ENCODE measurements at regions not wholly inside any gene's neighbourhood (a gene's known extent, or its start where the extent isn't known, plus 50 kb on each side); places are given as distances from the start of the nearest gene placed in this dataset.

DNA sequence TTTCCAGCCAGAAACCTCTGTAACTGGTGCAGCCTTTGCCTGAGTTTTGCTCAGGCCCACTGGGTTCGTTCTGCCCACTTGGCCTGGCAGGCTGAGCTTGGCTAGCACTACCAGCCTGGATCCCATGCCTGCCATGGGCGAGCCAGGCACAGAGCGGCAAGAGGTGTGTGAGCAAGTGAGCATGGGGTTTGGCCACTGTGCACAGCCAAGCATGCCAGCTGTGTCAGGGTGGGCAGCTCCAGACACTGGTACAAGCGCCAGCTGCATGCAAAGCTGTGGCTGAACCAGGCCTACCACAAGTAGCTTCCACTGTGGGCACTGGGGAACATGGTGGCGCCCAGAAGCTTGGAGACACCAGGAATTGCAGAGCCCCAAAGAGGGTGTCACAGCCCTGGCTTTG lies 56.3 kb upstream of the LDAH start (continued):
- TF ChIP-seq PCBP2 (optimal IDR thresholded peaks at IDR 0.05; ENCODE audit: low read depth, low read length, poor library complexity, severe bottlenecking) = no peak
- TF ChIP-seq PITX1 (CRISPR knock-in tag; IDR thresholded peaks at IDR 0.05) = no peak

DNA sequence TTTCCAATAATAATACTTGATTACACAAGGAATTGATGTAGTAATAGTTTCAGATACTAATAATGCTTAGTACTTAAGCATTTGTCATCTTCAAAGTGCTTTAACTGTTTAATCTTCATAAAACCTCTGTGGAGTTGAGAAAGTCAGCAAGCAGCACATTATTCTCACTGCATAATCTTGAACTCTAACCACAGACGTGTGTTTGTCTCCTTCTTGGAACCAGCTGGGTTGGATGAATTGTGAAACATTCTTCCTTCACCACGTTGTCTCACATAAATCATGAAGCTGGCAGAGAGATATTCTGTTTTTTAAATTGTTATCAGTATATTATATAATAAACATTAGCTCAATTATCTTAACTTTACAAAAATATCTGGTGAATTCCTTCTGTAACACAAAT lies 55.1 kb upstream of the LDAH start:
- 2% methylated on average over 2 of the region's 2 CpGs for WGBS (ENCODE audit: low lambda C conversion rate)

More for the DNA sequence above, 55.1 kb upstream of the LDAH start:
- no peaks in the 10 kb centered on the region; a peak in 1 of 5 replicates for H3K27me3 ChIP-seq (ENCODE audit: control insufficient read depth in 1 of 2, insufficient read depth in 2 of 2, low read length in 2 of 2)
- no peaks in the 10 kb centered on the region for H3K9me3 ChIP-seq (ENCODE audit: low read length)
- no peaks in the 10 kb centered on the region for H3K4me1 ChIP-seq (ENCODE audit: insufficient read depth, low read length)
- intact Hi-C loops (cut with micrococcal nuclease; ENCODE audit: unreplicated experiment) = no loop called here
- no peaks in the 10 kb centered on the region for H3K79me2 ChIP-seq (ENCODE audit: insufficient read depth, low read length)
- no peak for ATAC-seq
- DNase-seq (ENCODE audit: low spot score) = no peak
- in situ Hi-C loops (cut with HindIII; ENCODE audit: extremely low pct_ligation_motif_present, low pct_unique_long_range_greater_than_20kb) = no loop called here
- H4K20me1 ChIP-seq (ENCODE audit: insufficient read depth, low read length) = no peaks in the 10 kb centered on the region
- BruUV-seq (replicated peaks) = no TSS peak
- no peak overlapping the region for H3K4me3 ChIP-seq (replicated peaks in 1 of 3; ENCODE audit: insufficient read depth in 1 of 3, low read depth in 2 of 3, low read length in 3 of 3)
- H3K9ac ChIP-seq (ENCODE audit: insufficient read depth, low read depth, low read length) = no peak overlapping the region
- POLR2A ChIA-PET = no interaction called here
- no peak overlapping the region for H3K27ac ChIP-seq (ENCODE audit: extremely low read length, insufficient read depth, low read length)
- no peak for TF ChIP-seq TCF7 (IDR thresholded peaks at IDR 0.05; ENCODE audit: low read depth)
- TF ChIP-seq ZNF136 (CRISPR knock-in tag; IDR thresholded peaks at IDR 0.05; ENCODE audit: low read depth) = no peak
- TF ChIP-seq, protein P1, sequence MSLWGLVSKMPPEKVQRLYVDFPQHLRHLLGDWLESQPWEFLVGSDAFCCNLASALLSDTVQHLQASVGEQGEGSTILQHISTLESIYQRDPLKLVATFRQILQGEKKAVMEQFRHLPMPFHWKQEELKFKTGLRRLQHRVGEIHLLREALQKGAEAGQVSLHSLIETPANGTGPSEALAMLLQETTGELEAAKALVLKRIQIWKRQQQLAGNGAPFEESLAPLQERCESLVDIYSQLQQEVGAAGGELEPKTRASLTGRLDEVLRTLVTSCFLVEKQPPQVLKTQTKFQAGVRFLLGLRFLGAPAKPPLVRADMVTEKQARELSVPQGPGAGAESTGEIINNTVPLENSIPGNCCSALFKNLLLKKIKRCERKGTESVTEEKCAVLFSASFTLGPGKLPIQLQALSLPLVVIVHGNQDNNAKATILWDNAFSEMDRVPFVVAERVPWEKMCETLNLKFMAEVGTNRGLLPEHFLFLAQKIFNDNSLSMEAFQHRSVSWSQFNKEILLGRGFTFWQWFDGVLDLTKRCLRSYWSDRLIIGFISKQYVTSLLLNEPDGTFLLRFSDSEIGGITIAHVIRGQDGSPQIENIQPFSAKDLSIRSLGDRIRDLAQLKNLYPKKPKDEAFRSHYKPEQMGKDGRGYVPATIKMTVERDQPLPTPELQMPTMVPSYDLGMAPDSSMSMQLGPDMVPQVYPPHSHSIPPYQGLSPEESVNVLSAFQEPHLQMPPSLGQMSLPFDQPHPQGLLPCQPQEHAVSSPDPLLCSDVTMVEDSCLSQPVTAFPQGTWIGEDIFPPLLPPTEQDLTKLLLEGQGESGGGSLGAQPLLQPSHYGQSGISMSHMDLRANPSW (CRISPR knock-in tag; IDR thresholded peaks at IDR 0.05; ENCODE audit: borderline replicate concordance) = no peak
- no peak for TF ChIP-seq ZNF101 (CRISPR knock-in tag; IDR thresholded peaks at IDR 0.05; ENCODE audit: borderline replicate concordance, low read depth)
- H3K36me3 ChIP-seq (replicated peaks in 1 of 2; ENCODE audit: control insufficient read depth in 1 of 2, insufficient read depth in 2 of 2, low read length in 2 of 2) = no peaks in the 10 kb centered on the region
- no peak for FAIRE-seq
- no peak overlapping the region for H2AFZ ChIP-seq (ENCODE audit: low read length)
- CTCF ChIA-PET (ENCODE audit: low intra/inter-chr PET ratio, low total read pairs) = no interaction called here
- H3K4me2 ChIP-seq (ENCODE audit: low read depth, low read length) = no peak overlapping the region

All from HepG2 (cell line).